GM19468 (cell line): ENCODE measurements at regions not wholly inside any gene's neighbourhood (a gene's known extent, or its start where the extent isn't known, plus 50 kb on each side); places are given as distances from the start of the nearest gene placed in this dataset.

Experiments
- ATAC-seq: cut with Tn5 transposase; IDR thresholded peaks from one replicate; pipeline ENCODE4 v1.9.1; 2021; ENCODE audit warnings: mild to moderate bottlenecking, moderate library complexity, moderate number of reproducible peaks; ENCODE audit not compliant: unreplicated experiment; ENCODE audit errors: extremely low read depth

DNA sequence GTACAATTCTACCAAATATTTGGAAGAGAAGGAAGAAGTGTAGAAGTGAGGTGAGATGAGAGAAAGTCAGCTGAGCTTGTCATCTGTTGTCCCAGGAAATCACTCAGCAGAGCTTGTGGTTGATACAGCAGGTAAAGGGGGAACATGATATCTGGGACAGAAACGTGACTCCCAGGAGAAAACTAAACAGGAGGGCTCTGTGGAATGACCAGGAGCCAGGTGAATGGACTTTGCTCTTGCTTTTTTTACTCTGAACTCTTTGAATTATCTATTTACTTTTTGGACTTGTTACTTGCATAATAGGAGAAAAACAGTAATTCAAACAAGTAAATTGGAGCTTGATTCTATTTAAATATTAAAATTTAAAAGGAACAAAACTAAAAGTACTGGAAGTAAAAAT, 555.6 kb upstream of the FRG1 start:
- no peak for ATAC-seq

DNA sequence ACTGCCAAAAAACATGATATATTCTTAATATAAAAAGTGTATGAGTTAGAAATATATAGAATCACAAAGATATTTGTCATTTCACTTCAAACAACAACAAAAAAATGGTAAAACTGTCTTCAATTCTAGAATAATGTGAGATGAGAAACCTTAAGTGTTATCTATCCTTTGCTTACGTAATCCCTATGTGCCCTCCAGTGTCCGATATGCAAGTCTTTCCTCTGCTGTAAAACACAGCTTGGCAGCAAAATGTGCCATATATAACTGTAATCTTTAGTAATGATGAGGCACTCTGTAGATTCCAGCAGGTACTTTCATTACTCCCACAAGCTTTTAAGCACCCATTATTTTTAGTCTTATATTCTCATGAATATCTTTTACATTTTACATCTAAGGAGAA, 555.1 kb upstream of the FRG1 start:
- ATAC-seq, result no peak

DNA sequence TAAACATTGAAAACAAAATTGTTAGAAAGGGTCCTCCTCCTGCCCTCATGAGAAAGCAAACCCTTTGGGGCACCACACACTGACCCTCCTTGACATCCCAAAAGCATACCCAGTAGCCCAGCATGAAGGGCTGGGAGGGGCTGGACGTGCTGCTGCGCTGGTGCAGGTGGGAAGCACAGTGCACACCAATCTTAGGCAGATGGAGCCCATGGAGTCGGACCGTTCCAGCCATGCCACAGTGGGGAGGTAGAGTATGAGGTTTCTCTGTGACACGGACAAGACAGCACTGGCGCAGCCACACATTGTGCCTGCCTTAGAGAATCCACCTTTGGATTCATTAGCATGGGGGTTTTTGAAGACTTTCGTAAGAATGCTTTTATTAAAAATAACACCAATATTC, 544.2 kb upstream of the FRG1 start:
- no peak for ATAC-seq

DNA sequence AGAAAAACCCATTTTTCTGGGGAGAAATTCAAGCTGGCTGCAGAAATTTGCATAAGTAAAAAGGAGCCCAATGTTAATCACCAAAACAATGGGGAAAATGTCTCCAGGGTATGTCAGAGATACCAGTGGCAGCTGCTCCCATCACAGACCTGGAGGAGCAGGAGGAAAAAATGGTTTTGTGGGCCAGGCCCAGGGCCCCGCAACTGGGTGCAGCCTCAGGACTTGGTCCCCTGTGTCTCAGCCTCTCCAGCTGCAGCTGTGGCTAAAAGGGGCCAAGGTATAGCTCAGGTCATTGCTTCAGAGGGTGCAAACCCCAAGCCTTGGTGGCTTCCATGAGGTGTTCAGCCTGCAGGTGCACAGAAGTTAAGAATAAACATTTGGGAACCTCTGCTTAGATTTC, 536.4 kb upstream of the FRG1 start:
- ATAC-seq, result no peak

DNA sequence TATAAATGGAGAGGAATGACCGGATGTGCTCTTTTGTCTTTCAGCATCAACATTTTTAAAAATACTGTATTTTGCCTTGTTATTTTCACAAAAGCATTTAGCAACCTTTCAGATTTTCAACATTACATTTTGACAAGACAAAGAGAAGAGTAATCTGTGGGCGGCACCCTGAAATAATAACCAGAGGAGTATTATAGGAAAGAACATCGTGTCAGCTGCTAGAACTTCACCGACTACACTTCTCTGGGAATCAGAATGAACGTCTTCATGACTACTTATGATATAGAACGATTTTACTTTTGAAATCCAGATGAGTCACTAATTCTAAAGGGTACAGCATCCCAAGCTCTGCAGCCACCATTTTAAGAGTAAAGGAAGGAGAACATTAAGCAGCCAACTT, 531.5 kb upstream of the FRG1 start:
- ATAC-seq, result no peak

DNA sequence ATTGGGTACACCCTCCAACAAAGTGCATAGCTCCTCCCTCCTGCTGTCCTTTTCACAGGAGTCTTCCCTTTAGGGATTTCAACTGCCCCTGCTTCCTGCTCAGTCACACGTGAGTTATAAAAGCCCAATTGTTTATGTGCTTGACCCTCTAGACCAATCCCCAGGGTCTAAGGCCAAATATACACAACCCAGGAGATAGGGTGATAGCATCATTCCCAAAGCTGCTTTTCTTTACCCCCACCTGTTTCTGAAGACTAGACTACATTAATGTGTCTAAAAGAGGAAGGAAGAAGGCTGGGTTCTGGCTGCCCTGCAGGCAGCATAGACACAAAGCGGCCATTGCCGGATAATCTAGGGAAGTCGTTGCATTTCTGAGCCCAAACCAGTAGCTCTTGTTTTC, 526.7 kb upstream of the FRG1 start:
- no peak for ATAC-seq

DNA sequence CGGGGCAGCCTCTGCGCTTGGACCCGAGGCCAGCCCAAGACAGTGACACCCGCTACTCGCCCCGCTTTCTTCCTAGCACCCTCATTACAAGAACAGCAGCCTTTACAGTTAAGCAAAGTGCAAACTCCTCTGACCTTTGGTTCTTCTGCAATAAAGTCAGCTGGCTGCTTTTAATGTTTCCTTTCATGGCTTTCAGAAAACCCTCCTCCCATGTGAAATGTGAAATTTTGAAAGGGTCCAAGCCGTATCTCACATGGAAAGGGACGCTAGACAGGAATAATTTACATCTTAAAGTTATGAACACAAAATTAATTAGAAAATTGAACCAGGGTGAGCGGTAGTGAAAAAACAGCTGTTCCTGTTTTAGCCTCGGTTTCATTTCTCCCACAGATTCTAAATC, 520.1 kb upstream of the FRG1 start:
- ATAC-seq, result no peak

DNA sequence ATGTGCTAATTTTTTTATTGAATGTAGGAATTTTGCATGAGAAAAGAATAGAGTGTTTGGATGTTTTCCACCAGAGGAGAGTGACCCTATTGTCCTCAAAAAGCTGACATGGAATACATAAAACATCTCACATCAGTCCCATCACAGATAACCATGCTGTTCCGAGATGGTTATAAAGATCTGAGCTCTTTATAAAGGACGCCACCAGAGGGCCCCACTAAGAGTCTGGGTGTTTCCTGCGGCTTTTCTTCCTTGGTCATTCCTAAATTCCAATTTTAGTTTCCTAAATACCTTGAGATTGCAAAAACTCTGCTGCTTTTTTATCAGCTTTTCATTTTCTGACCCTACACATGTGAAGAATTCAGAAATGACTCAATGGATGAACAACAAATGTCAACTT, 504.5 kb upstream of the FRG1 start:
- ATAC-seq, result no peak

DNA sequence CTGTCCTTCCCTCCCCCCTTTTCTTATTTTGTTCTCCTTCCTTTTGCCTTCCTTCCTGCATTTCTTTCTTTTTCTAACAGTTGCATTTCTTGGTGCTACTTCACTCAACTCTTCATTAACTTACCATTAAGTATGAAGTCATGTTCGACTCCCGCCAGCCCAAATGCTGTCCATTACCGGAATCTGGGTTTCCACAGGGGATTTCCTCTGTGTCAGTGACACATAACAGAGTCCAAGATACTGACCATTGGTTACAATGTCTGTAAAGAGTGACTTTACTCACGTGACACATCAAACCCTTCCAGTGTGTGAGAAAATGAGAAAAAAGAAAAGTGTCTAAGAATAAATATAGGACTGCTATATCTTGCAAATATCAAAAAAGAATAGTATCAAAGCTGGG, 500.0 kb upstream of the FRG1 start:
- no peak for ATAC-seq

DNA sequence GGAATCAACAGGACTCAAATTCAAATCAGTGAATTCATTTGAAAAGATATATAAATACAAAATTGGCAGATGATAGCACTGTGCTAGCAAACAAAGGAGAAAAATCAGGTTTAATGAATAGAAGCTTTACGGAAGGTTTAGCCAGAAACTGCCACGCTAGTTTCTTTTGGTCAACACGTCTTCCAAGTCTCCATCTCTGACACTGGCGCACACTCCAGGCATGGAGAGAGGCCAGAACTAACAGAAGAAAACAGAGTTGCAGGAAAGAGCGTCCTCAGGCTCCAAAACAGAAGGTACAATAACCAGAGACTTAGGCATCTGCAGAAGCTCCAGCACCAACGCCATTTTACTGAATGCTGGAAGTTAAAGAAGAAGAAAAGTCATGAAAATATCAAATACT, 497.3 kb upstream of the FRG1 start:
- no peak for ATAC-seq

DNA sequence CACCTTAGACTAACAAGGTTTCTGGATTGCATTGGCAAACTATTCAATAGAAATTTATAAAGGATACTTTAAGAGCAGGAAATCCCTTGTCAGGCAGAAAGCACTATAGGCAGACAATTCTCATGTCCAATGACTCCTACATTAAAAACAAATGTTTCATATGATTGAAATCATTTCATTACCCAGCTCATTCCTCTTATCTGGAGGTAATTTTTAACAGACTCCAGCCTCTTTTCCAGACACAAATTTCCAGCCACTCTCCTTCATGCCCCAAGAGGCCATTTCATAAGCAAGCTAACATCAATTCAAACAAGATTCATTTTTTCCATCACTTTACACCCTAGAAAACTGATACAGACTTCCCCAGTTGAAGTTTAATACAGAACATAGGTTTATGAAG, 495.1 kb upstream of the FRG1 start:
- ATAC-seq, result no peak

DNA sequence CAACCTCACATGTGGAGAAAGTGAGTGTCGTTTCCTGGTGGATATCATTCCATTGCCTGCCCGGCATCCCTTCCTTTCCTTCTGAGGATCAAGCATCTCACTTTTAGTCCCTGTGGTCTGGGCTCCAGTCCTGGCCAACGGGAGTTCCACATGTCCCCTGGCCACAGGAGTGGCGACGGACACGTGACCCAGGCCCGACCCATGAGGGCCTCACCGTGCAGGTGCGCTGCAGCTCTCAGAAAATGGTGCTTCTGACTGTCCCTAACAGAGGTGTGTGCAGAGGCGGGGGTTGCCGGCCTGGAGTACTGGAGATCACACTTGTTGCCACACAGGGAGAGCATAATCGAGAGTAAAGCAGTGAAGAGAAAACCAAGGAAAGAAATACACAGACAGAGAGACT, 476.9 kb upstream of the FRG1 start:
- no peak for ATAC-seq

DNA sequence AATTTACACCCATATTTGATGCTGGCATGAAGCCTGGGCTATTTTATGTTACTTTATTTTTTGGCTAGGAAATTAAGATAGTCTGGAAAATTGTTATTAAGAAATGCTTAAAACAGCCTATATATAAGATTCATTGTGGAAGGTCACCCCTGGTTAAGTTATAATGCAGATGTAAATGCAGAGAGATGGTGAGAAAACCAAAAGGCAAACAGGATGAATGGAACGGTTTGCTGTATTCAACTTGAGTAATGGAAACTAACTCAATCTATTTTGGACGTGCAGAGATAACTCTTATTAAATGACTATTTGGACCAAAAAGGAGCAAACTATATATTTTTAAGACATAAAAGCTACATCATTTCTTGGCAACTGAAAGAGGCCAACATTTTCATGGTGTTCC, 446.3 kb upstream of the FRG1 start:
- ATAC-seq, result no peak

DNA sequence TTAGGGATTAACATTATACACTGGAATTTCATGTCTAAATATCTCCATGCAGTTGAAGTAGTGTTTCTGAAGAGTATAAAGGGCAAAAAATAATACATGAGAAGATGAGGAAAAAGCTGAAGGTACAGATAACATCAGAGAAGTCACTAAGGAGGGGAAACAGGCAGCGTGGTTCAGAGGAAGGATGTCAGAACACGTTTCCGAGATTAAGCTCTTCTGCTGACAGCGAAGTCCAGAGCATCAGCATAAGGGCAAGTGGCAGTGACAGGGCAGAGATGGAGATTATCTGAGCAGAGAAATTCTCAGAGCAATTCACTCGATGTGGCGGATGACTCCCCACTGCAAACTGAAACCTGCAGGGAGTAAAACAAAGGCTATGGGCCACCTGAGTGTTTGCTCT, 443.2 kb upstream of the FRG1 start:
- ATAC-seq, result no peak

DNA sequence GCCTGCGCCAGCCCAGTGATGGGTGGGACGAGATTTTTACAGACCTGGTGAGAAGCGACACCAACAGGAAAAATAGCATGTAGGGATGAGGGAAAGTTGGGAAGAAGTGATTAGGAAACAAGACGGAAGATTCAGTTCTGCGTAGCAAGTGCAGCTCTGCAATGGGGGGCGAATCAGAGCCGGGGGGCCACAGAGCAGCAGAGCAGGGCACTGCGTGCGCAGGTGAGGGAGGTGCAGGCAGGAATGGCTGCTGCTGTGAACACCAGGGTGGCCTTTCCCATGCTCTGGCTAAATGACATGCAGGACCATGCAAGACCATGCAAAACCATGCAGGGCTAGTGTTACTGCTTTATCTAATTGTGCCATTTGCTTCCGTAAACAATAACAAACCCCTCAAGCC, 442.7 kb upstream of the FRG1 start:
- ATAC-seq, result no peak

DNA sequence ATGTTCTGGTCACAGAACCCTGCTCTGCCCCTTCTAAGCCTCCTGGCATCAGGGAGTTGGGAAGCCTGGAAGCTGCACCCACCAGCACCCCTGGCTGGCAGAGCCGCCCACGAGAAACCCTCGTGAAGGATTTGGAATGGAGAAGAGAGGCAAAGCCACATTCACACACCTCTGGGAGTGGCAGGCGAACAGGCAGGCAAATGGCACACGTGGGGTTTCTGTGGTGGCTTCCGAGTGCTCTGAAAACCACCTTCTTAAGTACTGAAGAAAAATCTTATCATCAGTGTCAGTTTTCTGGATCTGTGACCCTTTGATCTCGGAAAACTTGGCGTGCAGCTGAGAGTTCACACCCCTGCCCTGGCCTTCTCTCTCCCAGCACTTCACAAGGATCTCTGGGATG, 442.2 kb upstream of the FRG1 start:
- ATAC-seq, result no peak

DNA sequence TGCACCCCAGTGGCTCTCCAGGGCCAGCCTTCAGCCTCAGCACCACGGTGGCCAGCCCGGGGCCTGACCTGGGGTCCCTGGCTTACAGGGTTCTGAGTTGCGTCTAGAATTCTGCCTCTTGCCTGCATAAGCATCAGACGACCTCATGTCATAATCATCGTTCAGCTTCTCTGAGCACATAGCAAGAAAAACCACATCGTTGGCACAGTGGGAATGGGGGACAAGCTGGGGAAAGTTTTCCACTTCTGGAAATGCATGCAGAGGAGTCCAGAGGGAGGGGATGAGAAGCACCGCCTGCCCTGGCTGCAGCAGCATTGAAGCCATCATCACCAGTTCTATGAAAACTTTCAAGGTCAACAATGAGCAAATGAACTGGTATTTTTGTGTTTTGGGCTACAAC, 441.0 kb upstream of the FRG1 start:
- no peak for ATAC-seq

DNA sequence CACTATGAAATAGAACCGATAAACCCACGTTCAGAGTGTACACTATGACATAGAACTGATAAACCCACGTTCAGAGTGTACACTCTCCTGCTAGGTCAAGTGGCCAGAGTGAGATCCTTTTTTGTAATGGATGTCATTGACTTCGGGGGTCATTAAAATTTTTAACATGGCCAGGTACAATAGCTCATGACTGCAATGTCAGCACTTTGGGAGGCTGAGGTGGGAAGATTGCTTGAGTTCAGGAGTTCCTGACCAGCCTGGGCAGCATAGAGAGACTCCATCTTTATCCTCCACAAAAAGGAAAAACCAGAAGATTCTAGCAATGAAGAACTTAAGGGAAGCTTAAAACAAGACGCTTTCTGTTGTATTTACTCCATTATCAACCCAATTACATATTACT, 439.7 kb upstream of the FRG1 start:
- no peak for ATAC-seq

DNA sequence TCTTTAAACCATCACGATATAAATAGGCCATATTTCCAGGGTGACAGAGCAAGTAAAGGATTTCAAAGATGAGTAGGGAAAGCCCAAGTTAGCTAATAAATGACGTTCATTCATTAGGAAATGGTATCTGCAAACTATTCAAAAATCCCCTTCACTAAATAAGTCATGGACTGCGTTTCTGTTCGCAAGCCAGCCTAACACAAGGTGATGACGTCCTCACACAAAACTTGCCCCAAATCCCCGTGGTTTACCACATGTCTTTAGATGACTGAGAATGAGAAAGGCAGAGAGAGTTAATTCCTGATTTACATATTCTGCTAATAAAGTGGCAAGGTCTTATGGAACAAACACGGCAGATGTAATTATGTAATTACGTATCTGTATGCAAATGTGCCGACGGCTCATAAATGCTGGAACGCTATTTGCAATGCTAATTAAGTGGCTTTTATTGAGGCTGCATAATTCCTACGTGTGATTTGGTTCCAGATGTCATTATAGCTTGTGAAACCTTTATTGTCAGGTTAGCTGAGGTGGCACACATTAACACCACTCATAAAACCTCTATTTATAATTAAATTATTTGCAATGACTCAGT, 437.7 kb upstream of the FRG1 start:
- ATAC-seq, result no peak

DNA sequence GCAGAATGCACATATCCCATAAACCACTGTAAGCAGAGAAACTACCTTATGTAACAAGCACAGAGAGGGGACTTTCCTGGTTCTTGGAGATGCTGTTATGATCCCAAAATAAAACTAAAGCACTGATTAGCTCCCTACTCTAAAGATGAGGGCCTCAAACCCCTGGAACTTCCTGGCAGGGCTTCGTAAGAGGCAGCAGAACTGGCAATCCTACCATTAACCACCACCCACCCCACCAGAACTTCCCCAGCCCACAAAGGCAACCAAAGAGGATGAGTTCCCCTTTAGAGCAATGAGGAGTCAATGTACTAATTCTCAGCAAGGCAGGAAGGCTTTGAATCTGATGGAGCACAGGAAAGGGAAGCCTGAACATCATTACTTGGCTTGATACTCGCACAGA, 436.5 kb upstream of the FRG1 start:
- ATAC-seq, result no peak

DNA sequence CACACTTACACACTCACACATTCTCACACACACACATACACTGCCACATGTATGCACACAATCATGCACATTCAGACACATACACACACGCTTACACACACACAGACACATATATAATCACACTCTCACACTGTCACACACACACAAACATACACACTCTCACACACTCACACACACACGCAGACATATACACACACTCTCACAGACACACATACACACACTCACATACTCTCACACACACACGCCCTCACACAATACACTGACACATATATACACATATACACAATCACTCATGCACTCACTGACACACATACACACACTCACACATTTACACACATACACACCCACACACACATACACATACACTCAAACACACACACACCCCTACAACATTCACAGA, 435.3 kb upstream of the FRG1 start:
- ATAC-seq, result no peak

DNA sequence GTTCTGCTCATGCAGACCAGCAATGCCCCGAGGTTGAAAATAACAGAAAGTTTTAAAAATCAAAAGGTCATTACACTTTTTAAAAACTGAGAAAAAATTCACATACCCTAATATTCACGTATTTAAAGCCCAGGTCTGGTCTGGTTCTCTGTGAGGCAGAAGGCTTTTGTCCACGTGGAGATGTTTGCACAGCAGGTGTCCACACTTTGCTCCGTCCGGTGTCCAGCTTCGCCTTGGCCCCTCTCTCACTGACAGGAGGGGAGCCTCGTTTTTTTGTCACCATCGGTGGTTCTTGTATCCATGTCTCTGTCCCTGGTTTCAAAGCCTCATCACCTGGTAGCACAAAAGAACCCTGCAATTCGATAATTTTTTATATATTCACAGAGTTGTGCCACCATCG, 434.6 kb upstream of the FRG1 start:
- no peak for ATAC-seq

DNA sequence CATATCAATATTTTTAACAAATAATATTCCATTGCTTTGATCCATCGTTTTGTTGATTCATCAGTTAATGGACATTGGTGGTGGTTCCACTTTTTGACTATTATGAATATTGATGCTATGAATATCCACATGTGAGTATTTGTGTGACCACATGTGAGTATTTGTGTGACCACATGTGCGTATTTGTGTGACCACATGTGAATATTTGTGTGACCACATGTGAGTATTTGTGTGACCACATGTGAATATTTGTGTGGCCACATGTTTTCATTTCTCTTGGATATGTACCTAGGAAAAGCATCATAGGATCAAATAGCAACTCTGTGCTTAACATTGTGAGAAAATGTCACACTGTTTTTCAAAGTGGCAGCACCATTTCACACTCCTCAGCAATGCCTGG, 433.6 kb upstream of the FRG1 start:
- ATAC-seq, result no peak
